ENCODE measurements at regions not wholly inside any gene's neighbourhood (a gene's known extent, or its start where the extent isn't known, plus 50 kb on each side); places are given as distances from the start of the nearest gene placed in this dataset.

DNA sequence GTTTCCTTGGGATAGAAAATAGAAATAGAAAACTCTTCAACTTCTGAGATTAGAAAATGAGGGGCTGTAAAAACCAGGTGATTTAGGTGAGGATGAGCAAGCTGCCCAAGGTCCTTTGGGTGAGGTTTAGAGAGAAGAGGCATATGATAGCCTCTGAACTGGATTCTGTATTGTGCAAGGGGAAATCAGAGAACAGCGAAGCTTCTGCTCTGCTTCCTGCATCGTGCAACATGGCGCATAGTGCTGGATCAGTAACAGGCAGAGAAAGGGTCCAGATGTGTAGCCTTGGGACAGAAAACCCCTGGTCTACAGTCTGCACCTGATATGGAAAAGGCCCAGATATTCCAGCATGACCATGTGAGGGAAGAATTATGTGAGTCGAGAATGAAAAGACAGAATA lies 121.7 kb downstream of the MBL2 start:
- TF ChIP-seq, protein P1, sequence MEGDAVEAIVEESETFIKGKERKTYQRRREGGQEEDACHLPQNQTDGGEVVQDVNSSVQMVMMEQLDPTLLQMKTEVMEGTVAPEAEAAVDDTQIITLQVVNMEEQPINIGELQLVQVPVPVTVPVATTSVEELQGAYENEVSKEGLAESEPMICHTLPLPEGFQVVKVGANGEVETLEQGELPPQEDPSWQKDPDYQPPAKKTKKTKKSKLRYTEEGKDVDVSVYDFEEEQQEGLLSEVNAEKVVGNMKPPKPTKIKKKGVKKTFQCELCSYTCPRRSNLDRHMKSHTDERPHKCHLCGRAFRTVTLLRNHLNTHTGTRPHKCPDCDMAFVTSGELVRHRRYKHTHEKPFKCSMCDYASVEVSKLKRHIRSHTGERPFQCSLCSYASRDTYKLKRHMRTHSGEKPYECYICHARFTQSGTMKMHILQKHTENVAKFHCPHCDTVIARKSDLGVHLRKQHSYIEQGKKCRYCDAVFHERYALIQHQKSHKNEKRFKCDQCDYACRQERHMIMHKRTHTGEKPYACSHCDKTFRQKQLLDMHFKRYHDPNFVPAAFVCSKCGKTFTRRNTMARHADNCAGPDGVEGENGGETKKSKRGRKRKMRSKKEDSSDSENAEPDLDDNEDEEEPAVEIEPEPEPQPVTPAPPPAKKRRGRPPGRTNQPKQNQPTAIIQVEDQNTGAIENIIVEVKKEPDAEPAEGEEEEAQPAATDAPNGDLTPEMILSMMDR (IDR thresholded peaks at IDR 0.05; ENCODE audit: low read depth, low read length, missing input control), result no peak
- TF ChIP-seq GABPA (IDR thresholded peaks at IDR 0.05 in 1 of 2, conservative IDR thresholded peaks at IDR 0.05 in 1 of 2), result no peak
- TF ChIP-seq, protein P2, sequence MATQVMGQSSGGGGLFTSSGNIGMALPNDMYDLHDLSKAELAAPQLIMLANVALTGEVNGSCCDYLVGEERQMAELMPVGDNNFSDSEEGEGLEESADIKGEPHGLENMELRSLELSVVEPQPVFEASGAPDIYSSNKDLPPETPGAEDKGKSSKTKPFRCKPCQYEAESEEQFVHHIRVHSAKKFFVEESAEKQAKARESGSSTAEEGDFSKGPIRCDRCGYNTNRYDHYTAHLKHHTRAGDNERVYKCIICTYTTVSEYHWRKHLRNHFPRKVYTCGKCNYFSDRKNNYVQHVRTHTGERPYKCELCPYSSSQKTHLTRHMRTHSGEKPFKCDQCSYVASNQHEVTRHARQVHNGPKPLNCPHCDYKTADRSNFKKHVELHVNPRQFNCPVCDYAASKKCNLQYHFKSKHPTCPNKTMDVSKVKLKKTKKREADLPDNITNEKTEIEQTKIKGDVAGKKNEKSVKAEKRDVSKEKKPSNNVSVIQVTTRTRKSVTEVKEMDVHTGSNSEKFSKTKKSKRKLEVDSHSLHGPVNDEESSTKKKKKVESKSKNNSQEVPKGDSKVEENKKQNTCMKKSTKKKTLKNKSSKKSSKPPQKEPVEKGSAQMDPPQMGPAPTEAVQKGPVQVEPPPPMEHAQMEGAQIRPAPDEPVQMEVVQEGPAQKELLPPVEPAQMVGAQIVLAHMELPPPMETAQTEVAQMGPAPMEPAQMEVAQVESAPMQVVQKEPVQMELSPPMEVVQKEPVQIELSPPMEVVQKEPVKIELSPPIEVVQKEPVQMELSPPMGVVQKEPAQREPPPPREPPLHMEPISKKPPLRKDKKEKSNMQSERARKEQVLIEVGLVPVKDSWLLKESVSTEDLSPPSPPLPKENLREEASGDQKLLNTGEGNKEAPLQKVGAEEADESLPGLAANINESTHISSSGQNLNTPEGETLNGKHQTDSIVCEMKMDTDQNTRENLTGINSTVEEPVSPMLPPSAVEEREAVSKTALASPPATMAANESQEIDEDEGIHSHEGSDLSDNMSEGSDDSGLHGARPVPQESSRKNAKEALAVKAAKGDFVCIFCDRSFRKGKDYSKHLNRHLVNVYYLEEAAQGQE (IDR thresholded peaks at IDR 0.05), result no peak
- no peak for TF ChIP-seq EGR1 (IDR thresholded peaks at IDR 0.05; ENCODE audit: low read depth in 2 of 2)
- TF ChIP-seq YY1 (IDR thresholded peaks at IDR 0.05), result no peak
